Esophagus muscularis mucosa (tissue), 4 donors: ENCODE measurements at regions not wholly inside any gene's neighbourhood (a gene's known extent, or its start where the extent isn't known, plus 50 kb on each side); places are given as distances from the start of the nearest gene placed in this dataset.

Source experiments
- EP300 ChIP-seq: sonication (generic); formaldehyde crosslinking; IDR thresholded peaks from one replicate; pipeline ENCODE4 v1.6.1; 2017; ENCODE audit warnings: antibody characterized with exemption
- POLR2AphosphoS5 ChIP-seq, 2 donors: sonication (generic); formaldehyde crosslinking; IDR thresholded peaks; one replicate each; pipeline ENCODE4 v1.6.1; 2017; ENCODE audit warnings: antibody characterized with exemption in 2 of 2
- TF ChIP-seq, protein P1 (sequence below), 3 experiments: fragments of 200-600 bp in 2 of 3; fragments of 450-650 bp in 1 of 3; sonication (generic) in 2 of 3; IDR thresholded peaks; one replicate each; pipeline ENCODE4 v1.5.1; 2017 to 2019; ENCODE audit warnings: antibody characterized with exemption in 3 of 3, mild to moderate bottlenecking in 2 of 3, moderate library complexity in 1 of 3

DNA sequence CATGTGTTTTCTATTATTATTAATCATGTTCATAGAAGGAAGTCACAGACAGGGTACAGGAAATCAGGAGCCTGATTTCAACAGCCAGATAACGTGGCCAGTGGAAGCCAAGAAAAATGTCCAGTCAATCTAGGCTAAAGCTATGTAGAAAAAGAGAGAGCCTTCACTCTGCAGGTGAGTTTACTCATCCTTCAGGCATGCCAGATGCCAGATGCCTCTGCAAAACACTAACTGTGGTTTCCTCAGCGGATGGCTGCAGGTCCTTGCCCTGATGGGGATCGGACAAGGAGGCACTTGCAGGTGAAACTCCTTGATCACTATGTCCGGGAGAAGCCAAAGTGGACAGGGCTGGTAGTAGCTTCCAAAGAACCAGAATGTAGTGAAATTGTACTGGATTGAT is 962.3 kb upstream of the RAG2 start:
- TF ChIP-seq POLR2AphosphoS5 (IDR thresholded peaks at IDR 0.05): no peak
- TF ChIP-seq, protein P1, sequence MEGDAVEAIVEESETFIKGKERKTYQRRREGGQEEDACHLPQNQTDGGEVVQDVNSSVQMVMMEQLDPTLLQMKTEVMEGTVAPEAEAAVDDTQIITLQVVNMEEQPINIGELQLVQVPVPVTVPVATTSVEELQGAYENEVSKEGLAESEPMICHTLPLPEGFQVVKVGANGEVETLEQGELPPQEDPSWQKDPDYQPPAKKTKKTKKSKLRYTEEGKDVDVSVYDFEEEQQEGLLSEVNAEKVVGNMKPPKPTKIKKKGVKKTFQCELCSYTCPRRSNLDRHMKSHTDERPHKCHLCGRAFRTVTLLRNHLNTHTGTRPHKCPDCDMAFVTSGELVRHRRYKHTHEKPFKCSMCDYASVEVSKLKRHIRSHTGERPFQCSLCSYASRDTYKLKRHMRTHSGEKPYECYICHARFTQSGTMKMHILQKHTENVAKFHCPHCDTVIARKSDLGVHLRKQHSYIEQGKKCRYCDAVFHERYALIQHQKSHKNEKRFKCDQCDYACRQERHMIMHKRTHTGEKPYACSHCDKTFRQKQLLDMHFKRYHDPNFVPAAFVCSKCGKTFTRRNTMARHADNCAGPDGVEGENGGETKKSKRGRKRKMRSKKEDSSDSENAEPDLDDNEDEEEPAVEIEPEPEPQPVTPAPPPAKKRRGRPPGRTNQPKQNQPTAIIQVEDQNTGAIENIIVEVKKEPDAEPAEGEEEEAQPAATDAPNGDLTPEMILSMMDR (IDR thresholded peaks at IDR 0.05): no peak
- no peak for TF ChIP-seq EP300
